GM21723 (cell line): ENCODE measurements at regions not wholly inside any gene's neighbourhood (a gene's known extent, or its start where the extent isn't known, plus 50 kb on each side); places are given as distances from the start of the nearest gene placed in this dataset.
"Not testable (repeated sequence)": the region's sequence is repeated elsewhere in the genome, so short reads cannot be mapped to it uniquely, and the experiment has no call there.

Experiments
- ATAC-seq: cut with Tn5 transposase; IDR thresholded peaks from one replicate; pipeline ENCODE4 v1.9.1; 2021; ENCODE audit warnings: mild to moderate bottlenecking, moderate library complexity; ENCODE audit not compliant: unreplicated experiment

- no peak for ATAC-seq
Observed at GRCh38 chr2:82226441-82226840, 1921.9 kb upstream of the LRRTM1 start.

GRCh38 chr2:82224301-82224940 is 1919.9 kb upstream of the LRRTM1 start:
- ATAC-seq, result no peak

GRCh38 chr2:82215212-82215611 is 1910.7 kb upstream of the LRRTM1 start:
- no peak for ATAC-seq

GRCh38 chr2:82199493-82199852 is 1894.9 kb upstream of the LRRTM1 start:
- no peak for ATAC-seq

GRCh38 chr2:82198809-82199492 is 1894.4 kb upstream of the LRRTM1 start:
- ATAC-seq, result no peak

GRCh38 chr2:82182270-82182669 is 1877.7 kb upstream of the LRRTM1 start:
- ATAC-seq, result no peak

- not testable (repeated sequence) for ATAC-seq
Observed at GRCh38 chr2:82175210-82175609, 1870.7 kb upstream of the LRRTM1 start.

GRCh38 chr2:82172483-82172882 is 1867.9 kb upstream of the LRRTM1 start:
- no peak for ATAC-seq

- ATAC-seq, result no peak
Observed at GRCh38 chr2:82169379-82169778, 1864.8 kb upstream of the LRRTM1 start.

GRCh38 chr2:82165377-82165776 is 1860.8 kb upstream of the LRRTM1 start:
- no peak for ATAC-seq

- no peak for ATAC-seq
Observed at GRCh38 chr2:82158150-82158549, 1853.6 kb upstream of the LRRTM1 start.

- no peak for ATAC-seq
Observed at GRCh38 chr2:82155469-82155868, 1850.9 kb upstream of the LRRTM1 start.

GRCh38 chr2:82143343-82143742 is 1838.8 kb upstream of the LRRTM1 start:
- no peak for ATAC-seq

GRCh38 chr2:82139979-82140611 is 1835.5 kb upstream of the LRRTM1 start:
- no peak for ATAC-seq

- no peak for ATAC-seq
Observed at GRCh38 chr2:82137441-82137840, 1832.9 kb upstream of the LRRTM1 start.

GRCh38 chr2:82128051-82128450 is 1823.5 kb upstream of the LRRTM1 start:
- ATAC-seq, result no peak

- ATAC-seq, result no peak
Observed at GRCh38 chr2:82124629-82125028, 1820.1 kb upstream of the LRRTM1 start.

GRCh38 chr2:82120654-82121053 is 1816.1 kb upstream of the LRRTM1 start:
- no peak for ATAC-seq

- no peak for ATAC-seq
Observed at GRCh38 chr2:82120115-82120514, 1815.6 kb upstream of the LRRTM1 start.

- no peak for ATAC-seq
Observed at GRCh38 chr2:82109418-82109817, 1804.9 kb upstream of the LRRTM1 start.

GRCh38 chr2:82098617-82099016 is 1794.1 kb upstream of the LRRTM1 start:
- ATAC-seq, result no peak

GRCh38 chr2:82089518-82089917 is 1785.0 kb upstream of the LRRTM1 start:
- ATAC-seq, result no peak
